Subcutaneous abdominal adipose tissue (tissue), 5 donors: ENCODE measurements at regions not wholly inside any gene's neighbourhood (a gene's known extent, or its start where the extent isn't known, plus 50 kb on each side); places are given as distances from the start of the nearest gene placed in this dataset.

Experiments
- H3K27ac ChIP-seq: one replicate; pipeline ENCODE4 v1.7.0; 2013; ENCODE audit warnings: low read depth, mild to moderate bottlenecking, inconsistent platforms, low read length, moderate library complexity
- H3K27me3 ChIP-seq, 5 donors: one replicate each; pipeline ENCODE4 v1.7.0; 2013; ENCODE audit warnings: low read length in 5 of 5, inconsistent platforms in 1 of 5; ENCODE audit not compliant: control insufficient read depth in 5 of 5, insufficient read depth in 4 of 5
- H3K36me3 ChIP-seq, 5 donors: one replicate each; pipeline ENCODE4 v1.7.0; 2013; ENCODE audit warnings: low read length in 5 of 5; ENCODE audit not compliant: control insufficient read depth in 5 of 5, insufficient read depth in 5 of 5
- H3K4me1 ChIP-seq, 5 donors: one replicate each; pipeline ENCODE4 v1.7.0; 2013; ENCODE audit warnings: low read length in 5 of 5, mild to moderate bottlenecking in 3 of 5, moderate library complexity in 1 of 5; ENCODE audit not compliant: control insufficient read depth in 5 of 5, insufficient read depth in 5 of 5
- H3K4me3 ChIP-seq, 5 donors: one replicate each; pipeline ENCODE4 v1.7.0; 2013; ENCODE audit warnings: low read length in 5 of 5, low read depth in 1 of 5
- H3K9ac ChIP-seq, 5 donors: one replicate each; pipeline ENCODE4 v1.7.0; 2013; ENCODE audit warnings: low read length in 5 of 5, mild to moderate bottlenecking in 4 of 5, moderate library complexity in 3 of 5
- H3K9me3 ChIP-seq, 5 donors: one replicate each; pipeline ENCODE4 v1.7.0; 2013; ENCODE audit warnings: low read length in 5 of 5; ENCODE audit not compliant: control insufficient read depth in 5 of 5
- donor health status: healthy.
- donor health status: healthy.
- donor health status: healthy.
- donor health status: healthy.
- donor health status: healthy.

GRCh38 chr17:36818134-36818825, 119.0 kb upstream of the LHX1 start:
- Histone ChIP-seq H3K36me3 (no peaks in the 10 kb centered on the region), H3K4me3 (no peak overlapping the region), H3K27me3 (peaks cover 36 to 58% (median 44%) of the 10 kb centered on the region in 5 donors), H3K27ac (no peak overlapping the region), H3K9me3 (no peaks in the 10 kb centered on the region), H3K9ac (no peak overlapping the region), H3K4me1 (no peaks in the 10 kb centered on the region)

GRCh38 chr17:36823850-36824677, 113.2 kb upstream of the LHX1 start:
- no peak overlapping the region for H3K4me3 ChIP-seq
- no peaks in the 10 kb centered on the region for H3K4me1 ChIP-seq
- no peak overlapping the region for H3K27ac ChIP-seq
- no peaks in the 10 kb centered on the region for H3K9me3 ChIP-seq
- H3K9ac ChIP-seq = no peak overlapping the region
- H3K27me3 ChIP-seq = peaks cover 22 to 56% (median 50%) of the 10 kb centered on the region in 5 donors
- H3K36me3 ChIP-seq = no peaks in the 10 kb centered on the region

DNA sequence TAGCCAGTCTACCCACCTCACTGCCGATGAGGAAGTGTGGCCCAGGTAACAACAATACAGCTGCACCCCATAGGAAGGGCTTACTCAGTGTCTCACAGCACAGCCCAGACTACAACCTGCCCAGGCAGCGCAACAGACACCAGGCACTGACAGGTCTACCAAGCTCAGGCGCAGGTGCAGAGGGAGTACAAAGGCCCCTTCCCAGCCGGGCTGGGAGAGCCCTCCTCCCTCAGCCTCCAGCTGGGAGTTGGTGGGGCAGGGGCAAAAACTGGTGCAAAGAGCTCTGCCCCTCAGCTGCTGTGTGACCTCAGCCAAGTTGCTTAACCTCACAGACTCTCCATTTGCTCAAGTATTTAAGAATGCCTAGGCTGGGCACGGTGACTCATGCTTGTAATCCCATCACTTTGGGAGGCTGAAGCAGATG, 112.6 kb upstream of the LHX1 start:
- H3K27ac ChIP-seq = no peak overlapping the region
- no peaks in the 10 kb centered on the region for H3K9me3 ChIP-seq
- H3K9ac ChIP-seq = no peak overlapping the region
- no peaks in the 10 kb centered on the region for H3K4me1 ChIP-seq
- no peak overlapping the region for H3K4me3 ChIP-seq
- no peaks in the 10 kb centered on the region for H3K36me3 ChIP-seq
- H3K27me3 ChIP-seq = peaks cover 22 to 54% (median 44%) of the 10 kb centered on the region in 5 donors

DNA sequence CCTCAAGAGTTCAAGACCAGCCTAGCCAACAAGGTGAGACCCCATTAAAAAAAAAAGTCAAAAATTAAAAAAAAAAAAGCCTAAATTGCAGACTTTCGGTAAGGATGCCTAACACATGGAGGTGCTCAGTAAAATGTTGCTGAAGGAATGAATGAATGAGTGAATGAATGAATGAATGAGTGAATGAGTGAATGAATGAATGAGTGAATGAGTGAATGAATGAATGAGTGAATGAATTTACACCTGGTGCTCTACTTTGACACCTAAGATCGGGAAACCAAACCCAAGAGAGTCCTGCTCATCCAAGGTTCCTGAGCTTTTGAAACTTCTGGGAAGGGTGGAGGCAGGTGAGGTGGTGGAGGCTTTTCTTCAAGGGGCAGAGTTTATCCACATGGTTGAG, 112.2 kb upstream of the LHX1 start:
- H3K27ac ChIP-seq = no peak overlapping the region
- peaks cover 22 to 54% (median 43%) of the 10 kb centered on the region in 5 donors for H3K27me3 ChIP-seq
- no peak overlapping the region for H3K4me3 ChIP-seq
- no peaks in the 10 kb centered on the region for H3K4me1 ChIP-seq
- H3K36me3 ChIP-seq = no peaks in the 10 kb centered on the region
- no peak overlapping the region for H3K9ac ChIP-seq
- no peaks in the 10 kb centered on the region for H3K9me3 ChIP-seq

- H3K9ac ChIP-seq = no peak overlapping the region
- H3K36me3 ChIP-seq = no peaks in the 10 kb centered on the region
- H3K27ac ChIP-seq = no peak overlapping the region
- no peaks in the 10 kb centered on the region for H3K4me1 ChIP-seq
- no peaks in the 10 kb centered on the region for H3K9me3 ChIP-seq
- H3K4me3 ChIP-seq = no peak overlapping the region
- peaks cover 22 to 54% (median 42%) of the 10 kb centered on the region in 5 donors for H3K27me3 ChIP-seq
These were observed 111.8 kb upstream of the LHX1 start for GRCh38 chr17:36825521-36825920.

- Histone ChIP-seq H3K9ac (no peak overlapping the region), H3K9me3 (no peaks in the 10 kb centered on the region), H3K27me3 (peaks cover 22 to 50% (median 40%) of the 10 kb centered on the region in 5 donors), H3K4me1 (no peaks in the 10 kb centered on the region), H3K27ac (no peak overlapping the region), H3K36me3 (no peaks in the 10 kb centered on the region), H3K4me3 (no peak overlapping the region)
These were observed 111.3 kb upstream of the LHX1 start for GRCh38 chr17:36825951-36826350.

GRCh38 chr17:36827081-36827480, 110.2 kb upstream of the LHX1 start:
- no peaks in the 10 kb centered on the region for H3K36me3 ChIP-seq
- H3K27me3 ChIP-seq = peaks cover 18 to 46% (median 39%) of the 10 kb centered on the region in 5 donors
- H3K27ac ChIP-seq = no peak overlapping the region
- H3K9ac ChIP-seq = no peak overlapping the region
- H3K9me3 ChIP-seq = no peaks in the 10 kb centered on the region
- no peaks in the 10 kb centered on the region for H3K4me1 ChIP-seq
- H3K4me3 ChIP-seq = no peak overlapping the region

DNA sequence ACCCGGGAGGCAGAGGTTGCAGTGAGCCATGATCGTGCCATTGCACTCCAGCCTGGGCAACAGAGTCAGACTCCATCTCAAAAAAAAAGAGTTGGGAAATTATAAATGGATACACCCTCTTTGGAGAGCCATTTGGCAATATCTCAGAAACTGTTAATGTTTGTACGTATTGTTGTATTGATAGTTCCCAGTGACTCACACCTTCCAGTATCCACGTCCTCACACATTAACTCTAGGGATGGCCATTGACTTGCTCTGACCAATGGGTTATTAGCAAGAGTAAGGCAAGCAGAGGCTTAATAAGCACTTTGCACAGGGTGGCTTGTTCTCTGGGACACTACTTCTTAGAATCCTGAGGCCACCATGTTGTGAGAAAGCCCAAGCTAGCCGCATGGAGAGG, 107.6 kb upstream of the LHX1 start:
- Histone ChIP-seq H3K27me3 (peaks cover 8 to 32% (median 23%) of the 10 kb centered on the region in 5 donors), H3K9ac (no peak overlapping the region), H3K4me1 (no peaks in the 10 kb centered on the region), H3K36me3 (no peaks in the 10 kb centered on the region), H3K4me3 (no peak overlapping the region), H3K27ac (no peak overlapping the region), H3K9me3 (no peaks in the 10 kb centered on the region)

- no peaks in the 10 kb centered on the region for H3K9me3 ChIP-seq
- H3K27me3 ChIP-seq = peaks cover 0 to 1% (median 0%) of the 10 kb centered on the region in 5 donors
These were observed 104.0 kb upstream of the LHX1 start for GRCh38 chr17:36833279-36833678.

DNA sequence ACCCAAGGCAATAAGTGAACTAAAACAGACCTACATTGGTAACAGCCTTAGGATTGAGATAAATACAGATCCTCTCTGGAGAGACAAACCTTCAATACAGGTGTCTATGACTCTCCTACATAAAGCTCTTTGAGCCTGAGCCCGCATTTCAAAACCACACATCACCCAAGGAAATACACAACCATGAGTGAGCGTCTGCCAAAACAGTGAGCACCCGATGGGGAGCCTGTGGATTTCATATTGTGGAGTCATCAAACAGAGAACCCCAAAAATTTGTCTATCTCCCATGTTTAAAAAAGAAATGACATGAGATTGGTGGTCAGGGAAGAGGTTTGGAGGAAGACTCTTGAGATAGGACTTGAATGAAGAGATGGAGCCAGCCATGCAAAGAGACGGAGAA, 102.2 kb upstream of the LHX1 start:
- no peaks in the 10 kb centered on the region for H3K4me1 ChIP-seq
- H3K27me3 ChIP-seq = peaks cover 0 to 4% (median 3%) of the 10 kb centered on the region in 5 donors
- no peak overlapping the region for H3K9ac ChIP-seq
- no peak overlapping the region for H3K27ac ChIP-seq
- no peak overlapping the region for H3K4me3 ChIP-seq
- H3K36me3 ChIP-seq = no peaks in the 10 kb centered on the region
- H3K9me3 ChIP-seq = no peaks in the 10 kb centered on the region

More at GRCh38 chr17:36833279-36833678, 104.0 kb upstream of the LHX1 start:
- H3K36me3 ChIP-seq = no peaks in the 10 kb centered on the region
- H3K4me1 ChIP-seq = no peaks in the 10 kb centered on the region
- no peak overlapping the region for H3K4me3 ChIP-seq
- H3K27ac ChIP-seq = no peak overlapping the region
- no peak overlapping the region for H3K9ac ChIP-seq
